ENCODE measurements at regions not wholly inside any gene's neighbourhood (a gene's known extent, or its start where the extent isn't known, plus 50 kb on each side); places are given as distances from the start of the nearest gene placed in this dataset.

DNA sequence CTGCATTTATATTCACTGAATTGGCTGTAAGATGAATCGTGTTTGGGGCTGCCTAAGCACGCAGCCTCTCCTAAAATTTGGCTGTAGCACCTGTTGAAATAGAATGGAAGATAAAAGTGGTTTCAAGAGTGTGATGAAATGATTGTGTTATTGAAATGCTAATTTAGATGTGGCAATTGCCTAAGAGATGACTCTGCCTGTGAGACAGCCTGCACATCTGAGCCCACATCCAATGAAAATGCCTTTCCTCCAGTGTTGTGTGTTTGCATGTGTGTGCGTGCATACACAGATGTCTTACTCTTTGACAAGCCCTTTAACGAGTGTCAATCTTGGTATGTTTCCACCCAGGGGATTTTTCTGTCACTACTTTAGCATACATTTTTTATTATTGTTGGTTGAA is 346.9 kb downstream of the MEIS1 start:
- no peak for ATAC-seq (replicated peaks)
- H3K4me3 Mint-ChIP-seq, result no peak overlapping the region
- H3K4me1 Mint-ChIP-seq, result no peaks in the 10 kb centered on the region
- no peak overlapping the region for H3K27ac Mint-ChIP-seq
- peaks cover 17% of the 10 kb centered on the region for H3K9me3 Mint-ChIP-seq
- H3K27me3 Mint-ChIP-seq, result no peaks in the 10 kb centered on the region
- H3K36me3 Mint-ChIP-seq (ENCODE audit: low read depth), result no peaks in the 10 kb centered on the region

DNA sequence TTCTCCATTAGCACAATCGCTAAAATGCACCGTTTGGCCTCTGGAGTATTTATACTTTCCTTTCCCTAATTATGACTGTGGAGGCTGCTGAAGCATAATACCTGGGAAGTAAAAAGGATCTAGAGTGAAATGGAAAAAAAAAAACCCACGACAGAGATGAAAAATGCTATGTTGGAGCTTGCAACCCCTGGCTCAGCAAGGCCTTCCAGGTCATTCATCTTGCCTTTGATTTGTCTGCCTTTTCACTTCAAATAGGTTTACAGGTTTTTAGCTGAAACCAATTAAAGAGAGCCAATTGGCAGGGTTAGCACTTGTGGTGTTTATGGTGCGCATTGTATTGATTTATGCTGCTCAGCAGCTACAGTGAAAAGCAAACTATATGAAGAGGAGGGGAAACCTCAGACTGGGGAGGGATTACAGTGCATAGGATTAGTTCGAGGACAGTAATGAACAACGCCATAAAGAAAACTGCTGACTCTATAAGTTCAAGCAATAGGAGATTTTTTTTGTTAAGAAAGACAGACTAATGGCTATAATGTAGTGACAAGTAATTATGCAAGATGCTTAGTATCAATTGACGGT is 347.9 kb downstream of the MEIS1 start:
- H3K36me3 Mint-ChIP-seq (ENCODE audit: low read depth), result no peaks in the 10 kb centered on the region
- no peak overlapping the region for H3K4me3 Mint-ChIP-seq
- ATAC-seq (replicated peaks), result no peak
- no peaks in the 10 kb centered on the region for H3K27me3 Mint-ChIP-seq
- no peak overlapping the region for H3K27ac Mint-ChIP-seq
- no peaks in the 10 kb centered on the region for H3K4me1 Mint-ChIP-seq
- peaks cover 17% of the 10 kb centered on the region for H3K9me3 Mint-ChIP-seq

GRCh38 chr2:66789741-66790140 is 354.8 kb downstream of the MEIS1 start:
- ATAC-seq (replicated peaks), result no peak
- Mint-ChIP-seq H3K27me3 (no peaks in the 10 kb centered on the region), H3K4me3 (no peak overlapping the region), H3K4me1 (no peaks in the 10 kb centered on the region), H3K27ac (no peak overlapping the region), H3K9me3 (no peaks in the 10 kb centered on the region), H3K36me3 (ENCODE audit: low read depth) (no peaks in the 10 kb centered on the region)

DNA sequence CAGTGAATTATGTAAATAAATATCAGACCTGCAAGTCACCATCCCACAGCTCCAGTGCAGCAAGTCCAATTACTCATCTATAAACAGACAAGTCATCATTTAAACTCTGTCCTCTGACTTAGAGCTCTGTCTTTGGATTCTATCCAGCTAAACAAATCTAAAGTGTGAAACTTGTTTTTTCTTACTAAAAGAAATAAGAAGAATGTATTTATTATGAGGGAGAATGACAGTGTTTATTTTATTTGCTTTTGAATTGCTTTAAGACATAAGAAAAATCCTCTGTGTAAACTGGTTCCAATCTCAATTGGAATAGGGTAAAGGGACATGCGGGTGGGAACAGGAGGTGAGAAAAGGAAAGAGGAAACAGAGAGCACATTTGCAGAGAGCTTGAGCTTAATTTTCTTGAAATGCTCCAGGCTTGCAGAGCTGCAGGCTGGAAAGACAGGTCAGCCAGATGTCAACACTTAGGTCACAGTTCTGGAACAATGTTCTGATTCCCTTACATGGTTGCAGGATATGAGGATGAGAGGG is 355.8 kb downstream of the MEIS1 start:
- H3K4me1 Mint-ChIP-seq, result no peaks in the 10 kb centered on the region
- no peak overlapping the region for H3K4me3 Mint-ChIP-seq
- no peak for ATAC-seq (replicated peaks)
- no peaks in the 10 kb centered on the region for H3K36me3 Mint-ChIP-seq (ENCODE audit: low read depth)
- no peaks in the 10 kb centered on the region for H3K9me3 Mint-ChIP-seq
- no peak overlapping the region for H3K27ac Mint-ChIP-seq
- H3K27me3 Mint-ChIP-seq, result no peaks in the 10 kb centered on the region

DNA sequence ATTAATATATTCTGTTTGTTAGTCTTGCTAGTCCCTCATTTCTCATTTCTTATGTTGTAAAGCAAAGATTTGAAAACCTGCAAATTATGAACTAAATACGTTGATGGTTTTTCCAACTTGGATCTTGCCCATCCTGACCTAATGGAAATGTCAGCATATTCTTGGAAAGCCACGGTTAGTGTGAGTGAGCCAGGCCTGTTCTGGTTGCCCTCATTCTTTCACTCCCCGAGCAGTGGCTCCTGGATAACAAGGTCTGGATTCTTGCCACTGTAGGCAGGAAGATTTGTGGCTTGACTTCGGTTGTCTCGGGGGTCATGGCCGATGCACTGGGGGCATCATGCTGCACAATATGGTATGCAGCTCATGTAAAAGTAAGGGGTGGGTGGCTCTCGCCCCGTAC is 359.1 kb downstream of the MEIS1 start:
- no peak overlapping the region for H3K4me3 Mint-ChIP-seq
- no peak for ATAC-seq (replicated peaks)
- H3K4me1 Mint-ChIP-seq, result no peaks in the 10 kb centered on the region
- no peaks in the 10 kb centered on the region for H3K9me3 Mint-ChIP-seq
- H3K36me3 Mint-ChIP-seq (ENCODE audit: low read depth), result no peaks in the 10 kb centered on the region
- no peak overlapping the region for H3K27ac Mint-ChIP-seq
- H3K27me3 Mint-ChIP-seq, result no peaks in the 10 kb centered on the region

GRCh38 chr2:66794551-66794950 is 359.6 kb downstream of the MEIS1 start:
- no peaks in the 10 kb centered on the region for H3K27me3 Mint-ChIP-seq
- H3K27ac Mint-ChIP-seq, result no peak overlapping the region
- no peak overlapping the region for H3K4me3 Mint-ChIP-seq
- H3K36me3 Mint-ChIP-seq (ENCODE audit: low read depth), result no peaks in the 10 kb centered on the region
- no peaks in the 10 kb centered on the region for H3K4me1 Mint-ChIP-seq
- no peak for ATAC-seq (replicated peaks)
- H3K9me3 Mint-ChIP-seq, result no peaks in the 10 kb centered on the region

DNA sequence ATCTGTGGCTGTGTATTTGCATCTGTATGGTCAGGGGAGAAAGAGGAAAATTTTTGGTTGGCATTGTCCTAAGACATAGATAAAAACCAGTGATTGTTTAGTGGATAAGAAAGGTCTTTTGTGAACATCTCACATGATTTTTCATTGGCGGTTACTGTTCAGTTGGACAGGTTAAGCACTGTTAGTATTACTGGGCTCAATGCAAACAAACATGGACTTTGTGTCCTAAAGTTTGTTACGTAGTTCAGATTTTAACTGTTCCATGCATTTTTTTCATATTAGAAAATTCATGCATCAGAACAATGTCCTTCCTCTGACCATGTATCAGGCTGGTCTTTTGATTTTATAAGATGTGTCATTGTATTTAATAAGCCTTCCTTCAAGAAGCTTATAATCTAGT is 368.0 kb downstream of the MEIS1 start:
- Mint-ChIP-seq H3K4me3 (no peak overlapping the region), H3K36me3 (ENCODE audit: low read depth) (no peaks in the 10 kb centered on the region)

DNA sequence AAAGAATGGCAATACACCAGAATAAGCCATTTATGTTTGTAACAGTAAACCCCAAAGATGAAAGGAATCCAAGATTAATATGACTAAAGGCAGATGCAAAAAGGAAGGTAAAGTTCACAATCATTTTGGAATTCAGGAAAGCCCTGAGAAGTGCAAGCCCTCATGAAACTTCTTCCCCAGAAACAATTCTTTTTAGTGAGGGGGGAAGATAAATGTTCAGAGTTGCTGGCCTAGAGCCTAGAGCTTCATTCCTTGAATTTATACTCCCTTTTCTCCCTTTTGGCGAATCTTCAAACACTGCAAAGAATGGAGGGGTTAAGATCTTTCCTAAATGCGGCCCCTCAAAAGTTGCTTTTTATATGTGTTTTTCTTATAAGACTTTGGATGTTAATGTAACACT is 368.8 kb downstream of the MEIS1 start:
- ATAC-seq (replicated peaks), result no peak
- no peaks in the 10 kb centered on the region for H3K36me3 Mint-ChIP-seq (ENCODE audit: low read depth)
- no peaks in the 10 kb centered on the region for H3K4me1 Mint-ChIP-seq
- H3K9me3 Mint-ChIP-seq, result peaks cover 7% of the 10 kb centered on the region
- H3K4me3 Mint-ChIP-seq, result no peak overlapping the region
- H3K27me3 Mint-ChIP-seq, result no peaks in the 10 kb centered on the region
- no peak overlapping the region for H3K27ac Mint-ChIP-seq

More for the DNA sequence above, 368.0 kb downstream of the MEIS1 start:
- H3K4me1 Mint-ChIP-seq, result no peaks in the 10 kb centered on the region
- no peak for ATAC-seq (replicated peaks)
- no peaks in the 10 kb centered on the region for H3K27me3 Mint-ChIP-seq
- no peak overlapping the region for H3K27ac Mint-ChIP-seq
- H3K9me3 Mint-ChIP-seq, result peaks cover 7% of the 10 kb centered on the region

GRCh38 chr2:66805016-66805865 is 370.3 kb downstream of the MEIS1 start:
- no peak overlapping the region for H3K4me3 Mint-ChIP-seq
- H3K27me3 Mint-ChIP-seq, result no peaks in the 10 kb centered on the region
- H3K4me1 Mint-ChIP-seq, result no peaks in the 10 kb centered on the region
- no peak for ATAC-seq (replicated peaks)
- no peaks in the 10 kb centered on the region for H3K36me3 Mint-ChIP-seq (ENCODE audit: low read depth)
- H3K27ac Mint-ChIP-seq, result no peak overlapping the region
- peaks cover 3% of the 10 kb centered on the region for H3K9me3 Mint-ChIP-seq

DNA sequence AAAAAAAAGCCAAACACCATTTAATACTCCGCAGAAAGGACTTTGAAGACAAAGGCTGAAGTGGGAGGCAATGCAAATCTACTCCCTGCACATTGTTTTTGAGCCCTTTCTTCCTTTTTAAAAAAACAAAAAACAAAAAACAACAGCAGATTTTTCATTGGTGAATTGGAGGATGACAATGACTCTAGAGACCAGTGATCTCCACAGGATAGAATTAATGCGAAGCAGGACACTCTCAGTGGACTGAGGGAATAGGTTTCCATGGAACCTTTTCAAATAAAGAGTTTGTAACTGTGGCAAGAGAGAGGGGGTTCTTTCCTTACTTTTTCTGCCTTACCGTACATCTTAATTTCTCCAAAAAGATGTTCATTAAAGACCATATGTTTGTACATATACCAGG is 371.0 kb downstream of the MEIS1 start:
- ATAC-seq (replicated peaks), result no peak
- Mint-ChIP-seq H3K9me3 (peaks cover 3% of the 10 kb centered on the region), H3K27ac (no peak overlapping the region), H3K4me1 (no peaks in the 10 kb centered on the region), H3K4me3 (no peak overlapping the region), H3K27me3 (no peaks in the 10 kb centered on the region), H3K36me3 (ENCODE audit: low read depth) (no peaks in the 10 kb centered on the region)

DNA sequence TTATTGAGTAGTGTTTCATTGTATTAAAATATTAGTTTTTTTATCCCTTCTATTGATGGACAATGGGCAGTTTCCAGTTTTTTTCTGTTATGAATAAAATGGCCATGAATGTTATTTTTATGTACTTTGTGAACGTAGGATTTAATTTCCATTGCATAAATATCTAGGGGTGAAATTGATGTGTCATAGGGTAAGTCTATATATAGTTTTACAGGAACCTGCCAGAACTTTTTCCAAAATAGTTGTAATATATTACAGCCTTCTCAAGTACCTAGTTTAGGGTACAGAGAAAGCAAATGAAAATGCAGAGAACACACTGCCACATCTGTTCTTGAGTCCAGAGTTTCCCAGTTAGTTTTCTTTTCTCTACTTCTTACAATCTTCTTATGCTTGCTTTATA is 378.6 kb downstream of the MEIS1 start:
- no peak overlapping the region for H3K27ac Mint-ChIP-seq
- no peak overlapping the region for H3K4me3 Mint-ChIP-seq

DNA sequence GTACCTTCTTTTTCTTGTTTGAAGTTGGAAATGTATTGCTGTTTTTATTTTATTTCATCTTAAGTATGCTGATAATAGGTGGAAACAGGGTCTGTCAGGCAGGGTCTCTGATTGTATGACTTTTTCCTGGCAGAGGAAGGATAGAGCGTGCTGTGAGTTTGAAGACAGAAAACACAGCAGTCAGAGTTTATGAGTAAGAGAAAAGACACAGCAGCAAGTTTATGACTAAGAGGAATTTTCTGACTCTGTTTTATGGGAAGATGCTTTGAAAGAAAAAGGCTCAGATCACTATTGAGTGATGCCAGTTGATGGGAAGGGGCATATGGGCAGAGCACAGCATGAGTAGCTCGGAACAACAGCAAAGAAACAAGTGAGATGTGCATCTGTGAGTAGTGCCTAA is 379.1 kb downstream of the MEIS1 start:
- ATAC-seq (replicated peaks), result no peak

More for the DNA sequence above, 378.6 kb downstream of the MEIS1 start:
- H3K36me3 Mint-ChIP-seq (ENCODE audit: low read depth), result no peaks in the 10 kb centered on the region
- ATAC-seq (replicated peaks), result no peak
- no peaks in the 10 kb centered on the region for H3K4me1 Mint-ChIP-seq
- peaks cover 5% of the 10 kb centered on the region for H3K9me3 Mint-ChIP-seq
- no peaks in the 10 kb centered on the region for H3K27me3 Mint-ChIP-seq

DNA sequence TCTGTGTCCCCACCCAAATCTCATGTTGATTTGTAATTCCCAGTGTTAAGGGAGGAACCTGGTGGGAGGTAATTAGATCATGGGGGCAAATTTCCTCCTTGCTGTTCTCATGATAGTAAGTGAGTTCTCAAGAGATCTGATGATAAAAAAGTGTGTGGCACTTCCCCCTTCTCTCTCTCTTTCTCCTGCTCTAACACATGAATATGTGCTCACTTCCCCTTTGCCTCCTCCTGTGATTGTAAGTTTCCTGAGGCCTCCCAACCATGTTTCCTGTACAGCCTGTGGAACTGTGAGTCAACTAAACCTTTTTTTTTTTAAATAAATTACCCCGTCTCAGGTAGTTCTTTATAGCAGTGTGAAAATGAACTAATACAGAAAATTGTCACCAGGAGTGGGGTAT is 380.0 kb downstream of the MEIS1 start:
- Mint-ChIP-seq H3K27ac (no peak overlapping the region), H3K36me3 (ENCODE audit: low read depth) (no peaks in the 10 kb centered on the region), H3K27me3 (no peaks in the 10 kb centered on the region), H3K4me3 (no peak overlapping the region), H3K9me3 (peaks cover 5% of the 10 kb centered on the region), H3K4me1 (no peaks in the 10 kb centered on the region)
- no peak for ATAC-seq (replicated peaks)

More for the DNA sequence above, 379.1 kb downstream of the MEIS1 start:
- Mint-ChIP-seq H3K4me3 (no peak overlapping the region), H3K36me3 (ENCODE audit: low read depth) (no peaks in the 10 kb centered on the region), H3K4me1 (no peaks in the 10 kb centered on the region), H3K27me3 (no peaks in the 10 kb centered on the region), H3K9me3 (peaks cover 5% of the 10 kb centered on the region), H3K27ac (no peak overlapping the region)

DNA sequence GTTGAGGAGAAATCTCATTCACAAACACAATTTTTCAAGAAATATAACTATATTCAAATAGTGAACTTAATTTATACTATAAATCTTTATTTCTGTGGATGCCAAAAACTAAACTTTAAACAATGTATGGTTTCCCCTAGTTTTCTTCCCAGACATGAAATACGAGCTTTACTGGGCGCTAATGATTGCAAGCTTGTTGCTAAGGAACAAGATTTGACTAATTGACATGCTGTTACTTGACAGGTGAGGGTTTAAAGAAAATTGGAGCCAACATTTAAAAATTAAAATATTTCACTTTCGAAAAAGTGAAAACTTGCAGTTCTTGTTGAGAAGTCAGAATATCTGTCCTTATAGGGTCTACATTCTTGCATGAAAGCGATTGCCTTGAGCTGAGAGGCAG is 381.0 kb downstream of the MEIS1 start:
- no peak for ATAC-seq (replicated peaks)
- no peaks in the 10 kb centered on the region for H3K4me1 Mint-ChIP-seq
- H3K27ac Mint-ChIP-seq, result no peak overlapping the region
- no peaks in the 10 kb centered on the region for H3K36me3 Mint-ChIP-seq (ENCODE audit: low read depth)
- H3K4me3 Mint-ChIP-seq, result no peak overlapping the region
- no peaks in the 10 kb centered on the region for H3K27me3 Mint-ChIP-seq
- H3K9me3 Mint-ChIP-seq, result peaks cover 5% of the 10 kb centered on the region

DNA sequence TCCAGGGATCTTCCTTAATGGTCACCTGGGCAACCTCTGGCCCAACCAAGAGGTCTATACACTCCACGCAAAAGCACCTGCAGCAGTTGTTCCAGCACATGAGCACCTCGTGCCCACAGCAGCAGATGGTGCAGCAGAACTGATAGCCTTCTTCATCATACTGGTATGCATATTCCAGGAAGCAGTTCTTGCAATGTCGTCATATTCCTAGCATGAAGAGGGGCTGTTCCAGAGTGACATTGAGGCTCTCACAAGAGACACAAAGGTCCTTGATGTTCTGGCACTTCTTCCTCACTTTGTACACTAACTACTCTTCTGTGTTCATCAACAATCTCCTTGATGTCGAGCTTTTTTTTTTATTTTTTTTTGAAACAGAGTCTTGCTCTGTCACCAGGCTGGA is 386.2 kb downstream of the MEIS1 start:
- no peaks in the 10 kb centered on the region for H3K36me3 Mint-ChIP-seq (ENCODE audit: low read depth)
- no peak for ATAC-seq (replicated peaks)

More for the DNA sequence above, 386.2 kb downstream of the MEIS1 start:
- H3K4me3 Mint-ChIP-seq, result no peak overlapping the region
- H3K27ac Mint-ChIP-seq, result no peak overlapping the region
- no peaks in the 10 kb centered on the region for H3K27me3 Mint-ChIP-seq
- H3K4me1 Mint-ChIP-seq, result no peaks in the 10 kb centered on the region
- peaks cover 5% of the 10 kb centered on the region for H3K9me3 Mint-ChIP-seq
